AG04449 (cell line): ENCODE measurements at regions not wholly inside any gene's neighbourhood (a gene's known extent, or its start where the extent isn't known, plus 50 kb on each side); places are given as distances from the start of the nearest gene placed in this dataset.

Experiments used
- CTCF ChIA-PET: fragments of 350-600 bp; formaldehyde crosslinking; extraction: SDS; loops from one replicate; lab custom pipeline; 2021; ENCODE audit warnings: antibody characterized with exemption; lab: Yijun Ruan, JAX
- POLR2A ChIA-PET: fragments of 400-600, 350-600 bp; formaldehyde crosslinking; extraction: SDS; loops from one replicate; lab custom pipeline; 2020; ENCODE audit warnings: antibody characterized with exemption, inconsistent platforms; lab: Yijun Ruan, JAX
- DNase-seq: peaks from one replicate; pipeline ENCODE4 v3.0.0-alpha.2; 2010; ENCODE audit warnings: low read depth, low spot score
- H3K4me3 ChIP-seq: 2 replicates; pipeline ENCODE4 v1.5.1; 2011; ENCODE audit warnings: low read depth, mild to moderate bottlenecking, control low read depth, low read length
- CTCF ChIP-seq: IDR thresholded peaks from one replicate; pipeline ENCODE4 v1.5.1; 2011; ENCODE audit warnings: mild to moderate bottlenecking, moderate library complexity, low read length, control low read depth, inconsistent platforms; ENCODE audit not compliant: insufficient read depth; ENCODE audit errors: missing control alignments

GRCh38 chr4:11566444-11567022 is 137.8 kb upstream of the HS3ST1 start:
- ChIA-PET POLR2A (no interaction called here), CTCF (no interaction called here)
- H3K4me3 ChIP-seq: no peak overlapping the region
- no peak for TF ChIP-seq CTCF
- DNase-seq: no peak

- ChIA-PET CTCF (no interaction called here), POLR2A (no interaction called here)
- H3K4me3 ChIP-seq: no peak overlapping the region
- no peak for DNase-seq
- no peak for TF ChIP-seq CTCF
Observed at GRCh38 chr4:11565899-11566298, 137.2 kb upstream of the HS3ST1 start.

GRCh38 chr4:11565213-11565612 is 136.5 kb upstream of the HS3ST1 start:
- no peak overlapping the region for H3K4me3 ChIP-seq
- CTCF ChIA-PET: no interaction called here
- DNase-seq: no peak
- POLR2A ChIA-PET: no interaction called here
- no peak for TF ChIP-seq CTCF

- ChIA-PET CTCF (no interaction called here), POLR2A (no interaction called here)
- no peak for DNase-seq
- no peak for TF ChIP-seq CTCF
- no peak overlapping the region for H3K4me3 ChIP-seq
Observed at GRCh38 chr4:11564021-11564420, 135.3 kb upstream of the HS3ST1 start.

GRCh38 chr4:11549525-11549924 is 120.8 kb upstream of the HS3ST1 start:
- ChIA-PET POLR2A (no interaction called here), CTCF (no interaction called here)
- DNase-seq: no peak
- no peak for TF ChIP-seq CTCF
- no peak overlapping the region for H3K4me3 ChIP-seq

GRCh38 chr4:11548597-11549082 is 119.9 kb upstream of the HS3ST1 start:
- TF ChIP-seq CTCF: no peak
- POLR2A ChIA-PET: no interaction called here
- CTCF ChIA-PET: no interaction called here
- no peak for DNase-seq
- no peak overlapping the region for H3K4me3 ChIP-seq
